Trophoblast cell (in vitro differentiated cells and primary cell): ENCODE measurements at regions not wholly inside any gene's neighbourhood (a gene's known extent, or its start where the extent isn't known, plus 50 kb on each side); places are given as distances from the start of the nearest gene placed in this dataset.

Experiments used
- DNase-seq, 2 donors: peaks; one replicate each; pipeline ENCODE4 v3.0.0-alpha.2; 2016
- H2AFZ ChIP-seq: 2 replicates; pipeline ENCODE4 v1.6.1; 2013; ENCODE audit warnings: low read length, moderate library complexity, mild to moderate bottlenecking; ENCODE audit not compliant: insufficient read depth, poor library complexity
- H2AK5ac ChIP-seq: 2 replicates; pipeline ENCODE4 v1.6.1; 2013; ENCODE audit warnings: mild to moderate bottlenecking, low read length
- H2BK120ac ChIP-seq: 2 replicates; pipeline ENCODE4 v1.6.1; 2013; ENCODE audit warnings: low read length, mild to moderate bottlenecking, moderate library complexity; ENCODE audit not compliant: insufficient read depth, poor library complexity
- H2BK12ac ChIP-seq: 2 replicates; pipeline ENCODE4 v1.6.1; 2013; ENCODE audit warnings: mild to moderate bottlenecking, low read length, moderate library complexity
- H2BK5ac ChIP-seq: 2 replicates; pipeline ENCODE4 v1.6.1; 2013; ENCODE audit warnings: low read length, low read depth, moderate library complexity, mild to moderate bottlenecking; ENCODE audit not compliant: poor library complexity
- H3K14ac ChIP-seq: 2 replicates; pipeline ENCODE4 v1.6.1; 2013; ENCODE audit warnings: mild to moderate bottlenecking, low read length
- H3K18ac ChIP-seq: 2 replicates; pipeline ENCODE4 v1.6.1; 2013; ENCODE audit warnings: mild to moderate bottlenecking, low read length
- H3K23ac ChIP-seq: 2 replicates; pipeline ENCODE4 v1.6.1; 2013; ENCODE audit warnings: low read length
- H3K27ac ChIP-seq: 2 replicates; pipeline ENCODE4 v1.5.1; 2013; ENCODE audit warnings: low read depth, mild to moderate bottlenecking, inconsistent platforms, low read length, moderate library complexity
- H3K27me3 ChIP-seq: 2 replicates; pipeline ENCODE4 v1.6.1; 2013; ENCODE audit warnings: inconsistent platforms, mild to moderate bottlenecking, low read length, moderate library complexity; ENCODE audit not compliant: insufficient read depth
- H3K36me3 ChIP-seq, 2 experiments: 1 replicate in 1 of 2; 2 replicates in 1 of 2; pipeline ENCODE4 v1.6.1; 2013; ENCODE audit warnings: low read length in 2 of 2, mild to moderate bottlenecking in 2 of 2, moderate library complexity in 1 of 2; ENCODE audit not compliant: insufficient read depth in 2 of 2, control insufficient read depth in 1 of 2
- H3K4ac ChIP-seq: 2 replicates; pipeline ENCODE4 v1.6.1; 2013; ENCODE audit warnings: low read depth, mild to moderate bottlenecking, low read length, moderate library complexity
- H3K4me1 ChIP-seq, 2 experiments: 1 replicate in 1 of 2; 2 replicates in 1 of 2; pipeline ENCODE4 v1.6.1; 2013; ENCODE audit warnings: low read length in 2 of 2, mild to moderate bottlenecking in 2 of 2, moderate library complexity in 1 of 2; ENCODE audit not compliant: insufficient read depth in 2 of 2, control insufficient read depth in 1 of 2
- H3K4me2 ChIP-seq: 2 replicates; pipeline ENCODE4 v1.6.1; 2013; ENCODE audit warnings: inconsistent platforms, mild to moderate bottlenecking, low read length, moderate library complexity
- H3K4me3 ChIP-seq: 2 replicates; pipeline ENCODE4 v1.5.1; 2013; ENCODE audit warnings: mild to moderate bottlenecking, low read depth, low read length, inconsistent platforms
- H3K79me1 ChIP-seq: one replicate; pipeline ENCODE4 v1.6.1; 2013; ENCODE audit warnings: low read length
- H3K79me2 ChIP-seq: 2 replicates; pipeline ENCODE4 v1.6.1; 2013; ENCODE audit warnings: low read length, mild to moderate bottlenecking; ENCODE audit not compliant: control insufficient read depth, insufficient read depth, poor library complexity
- H3K9ac ChIP-seq: 2 replicates; pipeline ENCODE4 v1.6.1; 2013; ENCODE audit warnings: mild to moderate bottlenecking, low read length
- H3K9me3 ChIP-seq: 2 replicates; pipeline ENCODE4 v1.6.1; 2013; ENCODE audit warnings: low read depth, mild to moderate bottlenecking, control low read depth, inconsistent platforms, low read length; ENCODE audit not compliant: insufficient read depth
- H4K12ac ChIP-seq: 2 replicates; pipeline ENCODE4 v1.6.1; 2013; ENCODE audit warnings: low read depth, mild to moderate bottlenecking, low read length, moderate library complexity
- H4K8ac ChIP-seq: 2 replicates; pipeline ENCODE4 v1.6.1; 2013; ENCODE audit warnings: low read depth, mild to moderate bottlenecking, low read length, moderate library complexity
- H4K91ac ChIP-seq: one replicate; pipeline ENCODE4 v1.6.1; 2013; ENCODE audit warnings: low read depth, mild to moderate bottlenecking, low read length, moderate library complexity
- WGBS: extraction: QIAGEN DNeasy Blood & Tissue Kit; methylation state at CpG from one replicate; pipeline ENCODE4 v1.1.7; 2013; ENCODE audit warnings: missing lambda C conversion rate; ENCODE audit not compliant: insufficient read length, insufficient coverage; ENCODE audit errors: extremely low coverage; 5-methylcytosine and 5-hydroxymethylcytosine counted together

DNA sequence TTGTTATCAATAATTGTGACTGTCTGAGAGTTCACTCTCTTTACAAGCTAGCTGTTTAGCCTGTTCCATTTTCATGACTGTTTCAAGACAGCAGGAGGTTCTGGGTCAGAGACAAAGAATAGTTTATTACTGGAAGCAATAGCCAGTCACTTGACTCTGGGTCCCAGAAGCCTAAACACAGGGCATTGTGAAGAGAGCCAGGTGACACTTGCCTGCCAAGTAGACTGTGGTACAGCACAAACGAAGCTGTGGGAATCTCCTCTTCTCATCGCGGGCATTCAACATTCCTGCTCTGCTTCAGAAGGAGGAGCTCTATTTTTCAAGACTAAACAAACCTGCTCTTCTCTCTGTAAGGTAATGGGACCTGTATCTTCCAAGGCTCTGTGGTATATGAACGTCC lies 485.1 kb downstream of the TRIML1 start:
- Histone ChIP-seq H3K36me3 (no peaks in the 10 kb centered on the region), H3K27me3 (no peaks in the 10 kb centered on the region), H3K23ac (no peak overlapping the region), H3K9ac (no peak overlapping the region), H2BK12ac (no peak overlapping the region), H2AFZ (peak overlapping the region; percentile 28), H4K8ac (no peak overlapping the region), H2AK5ac (no peak overlapping the region), H3K4me1 (peaks cover 4 to 5% of the 10 kb centered on the region in 2 experiments), H4K91ac (no peak overlapping the region), H3K79me1 (no peaks in the 10 kb centered on the region), H3K14ac (no peak overlapping the region), H3K18ac (no peak overlapping the region), H3K79me2 (no peaks in the 10 kb centered on the region), H4K12ac (no peak overlapping the region), H3K9me3 (no peaks in the 10 kb centered on the region), H3K4me2 (no peak overlapping the region), H2BK5ac (no peak overlapping the region), H3K27ac (no peak overlapping the region), H3K4ac (no peak overlapping the region), H3K4me3 (no peak overlapping the region), H2BK120ac (no peak overlapping the region)
- WGBS: no CpG with 5 or more reads among the region's 4 CpGs
- no peak for DNase-seq

DNA sequence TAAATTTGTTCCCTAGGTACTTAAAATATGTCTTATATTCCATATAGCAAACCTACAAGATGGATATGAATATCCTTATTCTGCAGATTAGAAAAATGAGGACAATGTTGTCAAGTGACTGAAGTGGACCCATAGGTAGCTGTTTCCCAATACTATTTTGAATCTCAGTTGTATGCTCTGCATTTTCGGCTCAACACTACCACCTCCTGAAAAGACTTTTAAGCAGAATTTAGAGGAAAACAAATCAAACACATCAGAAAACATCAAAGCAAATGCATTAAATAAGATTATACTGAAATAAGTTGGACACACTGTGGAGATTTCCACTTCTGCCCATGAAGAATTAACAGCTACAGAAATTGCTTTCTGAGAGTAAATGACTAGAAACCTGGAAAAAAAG lies 488.7 kb downstream of the TRIML1 start:
- H4K12ac ChIP-seq: no peak overlapping the region
- no CpG with 5 or more reads among the region's 1 CpG for WGBS

DNA sequence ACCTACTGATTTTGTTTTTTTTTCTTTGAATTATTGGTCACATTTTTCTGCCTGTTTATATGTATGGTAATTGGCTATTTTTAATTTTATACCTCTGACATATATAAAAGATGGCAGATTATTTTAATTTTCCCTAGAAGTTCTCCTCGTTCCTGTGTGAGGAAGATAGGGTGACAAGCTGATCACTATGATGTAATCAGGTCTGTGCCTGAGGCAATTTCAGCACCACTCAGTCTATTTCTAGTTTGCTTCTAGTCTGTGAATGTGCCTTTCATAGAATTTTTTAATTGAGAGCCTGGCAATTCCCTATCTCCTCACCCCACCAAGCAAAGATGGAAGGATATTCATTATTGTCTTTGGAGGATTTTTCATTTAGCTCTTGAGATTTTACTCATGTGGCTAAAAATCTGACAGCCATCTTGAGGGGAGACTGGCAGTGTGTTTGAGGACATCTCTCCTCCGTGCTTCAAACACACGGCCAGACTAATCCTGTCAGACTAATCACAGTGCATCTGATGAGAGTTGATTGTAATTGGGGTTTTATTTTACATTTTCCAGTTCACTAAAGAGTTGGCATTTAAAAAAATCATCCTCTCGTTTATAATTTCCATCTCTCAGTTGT lies 500.3 kb downstream of the TRIML1 start:
- no peak overlapping the region for H3K27ac ChIP-seq
- no peak overlapping the region for H3K4ac ChIP-seq
- no peak overlapping the region for H4K12ac ChIP-seq
- H3K9me3 ChIP-seq: no peaks in the 10 kb centered on the region
- H3K23ac ChIP-seq: no peak overlapping the region
- H3K79me1 ChIP-seq: no peaks in the 10 kb centered on the region
- no peak overlapping the region for H4K91ac ChIP-seq
- H3K14ac ChIP-seq: no peak overlapping the region
- WGBS: no CpG with 5 or more reads among the region's 4 CpGs
- H3K79me2 ChIP-seq: no peaks in the 10 kb centered on the region
- H3K4me1 ChIP-seq: no peaks in the 10 kb centered on the region
- H3K4me2 ChIP-seq: no peak overlapping the region
- H3K18ac ChIP-seq: no peak overlapping the region
- no peak overlapping the region for H3K9ac ChIP-seq
- H3K27me3 ChIP-seq: no peaks in the 10 kb centered on the region
- H2BK5ac ChIP-seq: no peak overlapping the region
- H2AK5ac ChIP-seq: no peak overlapping the region
- no peak overlapping the region for H2BK12ac ChIP-seq
- H2BK120ac ChIP-seq: no peak overlapping the region
- no peak overlapping the region for H2AFZ ChIP-seq
- H3K36me3 ChIP-seq: no peaks in the 10 kb centered on the region
- no peak overlapping the region for H3K4me3 ChIP-seq
- DNase-seq: no peak
- no peak overlapping the region for H4K8ac ChIP-seq

More for the DNA sequence above, 488.7 kb downstream of the TRIML1 start:
- Histone ChIP-seq H3K79me1 (no peaks in the 10 kb centered on the region), H2BK120ac (no peak overlapping the region), H3K4ac (no peak overlapping the region), H3K4me1 (peaks cover 0 to 2% of the 10 kb centered on the region in 2 experiments), H2BK12ac (no peak overlapping the region), H3K9me3 (peaks cover 7% of the 10 kb centered on the region), H3K36me3 (no peaks in the 10 kb centered on the region), H3K79me2 (no peaks in the 10 kb centered on the region), H3K4me2 (no peak overlapping the region), H2AK5ac (no peak overlapping the region), H3K18ac (no peak overlapping the region), H3K27me3 (no peaks in the 10 kb centered on the region), H3K9ac (no peak overlapping the region), H3K14ac (no peak overlapping the region), H3K27ac (no peak overlapping the region), H3K4me3 (no peak overlapping the region), H4K91ac (no peak overlapping the region), H3K23ac (no peak overlapping the region), H2AFZ (no peak overlapping the region), H4K8ac (no peak overlapping the region), H2BK5ac (no peak overlapping the region)
- DNase-seq: no peak

DNA sequence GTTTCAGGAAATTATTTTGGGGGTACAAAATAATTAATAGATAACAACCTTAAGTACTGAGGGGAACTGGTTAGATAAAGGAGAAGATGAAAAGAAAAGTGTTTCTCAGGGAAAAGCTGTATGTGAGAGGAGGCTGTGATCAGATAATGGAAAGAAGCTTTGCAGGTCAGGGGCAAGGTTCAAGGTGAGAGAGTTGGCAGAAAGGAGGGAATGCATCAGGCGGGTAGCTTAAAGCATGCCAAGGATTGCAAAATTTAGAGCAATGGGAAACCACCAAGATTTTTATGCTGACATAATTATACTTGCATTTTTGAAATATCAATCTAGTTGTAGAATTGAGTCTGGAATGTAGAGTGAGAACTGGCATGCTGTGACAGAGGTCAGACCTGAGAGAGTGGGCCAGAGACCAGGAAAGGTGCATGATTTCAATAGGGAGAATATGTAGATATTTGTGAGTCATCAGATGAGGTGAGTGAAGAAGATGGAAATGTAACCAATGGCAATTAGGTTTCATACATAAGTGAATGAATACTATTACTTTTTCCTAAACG lies 508.7 kb downstream of the TRIML1 start:
- H3K36me3 ChIP-seq: no peaks in the 10 kb centered on the region
- no peak overlapping the region for H3K23ac ChIP-seq
- no peak overlapping the region for H2AK5ac ChIP-seq
- no peak overlapping the region for H3K4me2 ChIP-seq
- WGBS: no CpG with 5 or more reads among the region's 2 CpGs
- no peak overlapping the region for H3K18ac ChIP-seq
- no peaks in the 10 kb centered on the region for H3K79me2 ChIP-seq
- no peak overlapping the region for H3K14ac ChIP-seq
- no peak overlapping the region for H2BK5ac ChIP-seq
- no peak overlapping the region for H3K9ac ChIP-seq
- no peak overlapping the region for H4K8ac ChIP-seq
- peak in 1 of 2 donors; percentile 7 for DNase-seq
- no peak overlapping the region for H3K27ac ChIP-seq
- H3K4me1 ChIP-seq: no peaks in the 10 kb centered on the region
- no peaks in the 10 kb centered on the region for H3K27me3 ChIP-seq
- no peak overlapping the region for H2BK120ac ChIP-seq
- H3K79me1 ChIP-seq: no peaks in the 10 kb centered on the region
- no peak overlapping the region for H2BK12ac ChIP-seq
- H3K4me3 ChIP-seq: no peak overlapping the region
- no peak overlapping the region for H2AFZ ChIP-seq
- H3K4ac ChIP-seq: no peak overlapping the region
- no peaks in the 10 kb centered on the region for H3K9me3 ChIP-seq
- no peak overlapping the region for H4K12ac ChIP-seq
- no peak overlapping the region for H4K91ac ChIP-seq
